NCI-H446 treated with DMSO at 0.1 percent for 48 hours (cell line): ENCODE measurements at regions not wholly inside any gene's neighbourhood (a gene's known extent, or its start where the extent isn't known, plus 50 kb on each side); places are given as distances from the start of the nearest gene placed in this dataset.
"Not testable (repeated sequence)": the region's sequence is repeated elsewhere in the genome, so short reads cannot be mapped to it uniquely, and the experiment has no call there.

Experiments
- DNase-seq: peaks from one replicate; lab custom pipeline; 2025; lab: John Stamatoyannopoulos, UW

- DNase-seq, result no peak
Observed at GRCh38 chr4:19033816-19034733, 1012.5 kb upstream of the LCORL start.

- DNase-seq, result no peak
Observed at GRCh38 chr4:19030536-19030935, 1009.0 kb upstream of the LCORL start.

GRCh38 chr4:19030048-19030447, 1008.5 kb upstream of the LCORL start:
- no peak for DNase-seq

GRCh38 chr4:19026281-19026680, 1004.7 kb upstream of the LCORL start:
- peak; percentile 76 for DNase-seq

GRCh38 chr4:19025031-19025430, 1003.5 kb upstream of the LCORL start:
- no peak for DNase-seq

- no peak for DNase-seq
Observed at GRCh38 chr4:19024047-19024446, 1002.5 kb upstream of the LCORL start.

GRCh38 chr4:19021617-19022016, 1000.1 kb upstream of the LCORL start:
- no peak for DNase-seq

- DNase-seq, result not testable (repeated sequence)
Observed at GRCh38 chr4:19016550-19016949, 995.0 kb upstream of the LCORL start.

- no peak for DNase-seq
Observed at GRCh38 chr4:19014594-19014993, 993.0 kb upstream of the LCORL start.

- DNase-seq, result no peak
Observed at GRCh38 chr4:19010761-19011160, 989.2 kb upstream of the LCORL start.

GRCh38 chr4:19009881-19010280, 988.3 kb upstream of the LCORL start:
- no peak for DNase-seq

- DNase-seq, result no peak
Observed at GRCh38 chr4:19005211-19005610, 983.7 kb upstream of the LCORL start.

GRCh38 chr4:19002170-19002569, 980.6 kb upstream of the LCORL start:
- no peak for DNase-seq

GRCh38 chr4:18999595-18999994, 978.0 kb upstream of the LCORL start:
- DNase-seq, result no peak

- no peak for DNase-seq
Observed at GRCh38 chr4:18981234-18981615, 959.7 kb upstream of the LCORL start.

GRCh38 chr4:18980516-18981233, 959.1 kb upstream of the LCORL start:
- no peak for DNase-seq

GRCh38 chr4:18976884-18977283, 955.3 kb upstream of the LCORL start:
- DNase-seq, result no peak

- DNase-seq, result no peak
Observed at GRCh38 chr4:18975916-18976808, 954.6 kb upstream of the LCORL start.

- no peak for DNase-seq
Observed at GRCh38 chr4:18973296-18973695, 951.7 kb upstream of the LCORL start.

GRCh38 chr4:18961879-18962278, 940.3 kb upstream of the LCORL start:
- no peak for DNase-seq

- no peak for DNase-seq
Observed at GRCh38 chr4:18961266-18961665, 939.7 kb upstream of the LCORL start.

GRCh38 chr4:18957716-18958115, 936.2 kb upstream of the LCORL start:
- no peak for DNase-seq
